HL-60 (cell line): ENCODE measurements at regions not wholly inside any gene's neighbourhood (a gene's known extent, or its start where the extent isn't known, plus 50 kb on each side); places are given as distances from the start of the nearest gene placed in this dataset.

Source experiments
- GABPA ChIP-seq: IDR thresholded peaks from 2 replicates; pipeline ENCODE4 v1.6.1; 2012; ENCODE audit warnings: low read depth
- POLR2AphosphoS5 ChIP-seq: IDR thresholded peaks from 2 replicates; pipeline ENCODE4 v1.6.1; 2012; ENCODE audit warnings: low read depth
- SPI1 ChIP-seq: IDR thresholded peaks from 2 replicates; pipeline ENCODE4 v1.6.1; 2012; ENCODE audit warnings: low read depth, mild to moderate bottlenecking, borderline replicate concordance
- TF ChIP-seq, protein P1 (sequence below): IDR thresholded peaks from one replicate; pipeline ENCODE4 v1.5.1; 2011; ENCODE audit warnings: low read length, control low read depth, inconsistent platforms; ENCODE audit not compliant: insufficient read depth
- TF ChIP-seq, protein P2 (sequence below): IDR thresholded peaks from 2 replicates; pipeline ENCODE4 v1.6.1; 2012; ENCODE audit warnings: low read depth; ENCODE audit not compliant: insufficient replicate concordance

DNA sequence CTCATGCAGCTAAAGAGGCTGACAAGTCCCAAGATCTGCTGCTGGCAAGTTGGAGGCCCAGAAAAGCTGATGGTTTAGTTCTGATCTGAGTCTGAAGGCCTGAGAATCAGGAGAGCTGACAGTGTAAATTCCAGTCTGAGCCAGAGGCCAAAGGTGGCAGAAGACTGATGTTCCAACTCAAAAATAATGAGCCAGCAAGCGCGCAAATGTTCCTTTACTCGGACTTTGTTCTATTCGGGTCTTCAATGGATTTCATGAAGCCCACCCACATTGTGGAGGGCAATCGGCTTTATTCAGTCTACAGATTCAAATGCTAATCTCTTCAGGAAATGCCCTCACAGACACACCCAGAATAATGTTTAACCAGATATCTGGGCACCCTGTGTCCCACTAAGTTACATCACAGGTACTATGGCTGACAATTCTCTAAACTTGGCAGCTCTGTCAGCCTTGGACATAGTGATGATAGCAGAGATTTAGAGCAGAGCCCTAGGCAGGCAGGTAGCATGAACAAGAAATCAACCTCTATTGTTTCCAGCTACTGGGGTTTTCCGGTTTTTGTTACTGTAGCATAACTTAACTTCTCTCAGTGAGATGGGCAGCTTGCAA lies 318.5 kb downstream of the HRH4 start:
- TF ChIP-seq, protein P1, sequence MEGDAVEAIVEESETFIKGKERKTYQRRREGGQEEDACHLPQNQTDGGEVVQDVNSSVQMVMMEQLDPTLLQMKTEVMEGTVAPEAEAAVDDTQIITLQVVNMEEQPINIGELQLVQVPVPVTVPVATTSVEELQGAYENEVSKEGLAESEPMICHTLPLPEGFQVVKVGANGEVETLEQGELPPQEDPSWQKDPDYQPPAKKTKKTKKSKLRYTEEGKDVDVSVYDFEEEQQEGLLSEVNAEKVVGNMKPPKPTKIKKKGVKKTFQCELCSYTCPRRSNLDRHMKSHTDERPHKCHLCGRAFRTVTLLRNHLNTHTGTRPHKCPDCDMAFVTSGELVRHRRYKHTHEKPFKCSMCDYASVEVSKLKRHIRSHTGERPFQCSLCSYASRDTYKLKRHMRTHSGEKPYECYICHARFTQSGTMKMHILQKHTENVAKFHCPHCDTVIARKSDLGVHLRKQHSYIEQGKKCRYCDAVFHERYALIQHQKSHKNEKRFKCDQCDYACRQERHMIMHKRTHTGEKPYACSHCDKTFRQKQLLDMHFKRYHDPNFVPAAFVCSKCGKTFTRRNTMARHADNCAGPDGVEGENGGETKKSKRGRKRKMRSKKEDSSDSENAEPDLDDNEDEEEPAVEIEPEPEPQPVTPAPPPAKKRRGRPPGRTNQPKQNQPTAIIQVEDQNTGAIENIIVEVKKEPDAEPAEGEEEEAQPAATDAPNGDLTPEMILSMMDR, result no peak
- TF ChIP-seq, protein P2, sequence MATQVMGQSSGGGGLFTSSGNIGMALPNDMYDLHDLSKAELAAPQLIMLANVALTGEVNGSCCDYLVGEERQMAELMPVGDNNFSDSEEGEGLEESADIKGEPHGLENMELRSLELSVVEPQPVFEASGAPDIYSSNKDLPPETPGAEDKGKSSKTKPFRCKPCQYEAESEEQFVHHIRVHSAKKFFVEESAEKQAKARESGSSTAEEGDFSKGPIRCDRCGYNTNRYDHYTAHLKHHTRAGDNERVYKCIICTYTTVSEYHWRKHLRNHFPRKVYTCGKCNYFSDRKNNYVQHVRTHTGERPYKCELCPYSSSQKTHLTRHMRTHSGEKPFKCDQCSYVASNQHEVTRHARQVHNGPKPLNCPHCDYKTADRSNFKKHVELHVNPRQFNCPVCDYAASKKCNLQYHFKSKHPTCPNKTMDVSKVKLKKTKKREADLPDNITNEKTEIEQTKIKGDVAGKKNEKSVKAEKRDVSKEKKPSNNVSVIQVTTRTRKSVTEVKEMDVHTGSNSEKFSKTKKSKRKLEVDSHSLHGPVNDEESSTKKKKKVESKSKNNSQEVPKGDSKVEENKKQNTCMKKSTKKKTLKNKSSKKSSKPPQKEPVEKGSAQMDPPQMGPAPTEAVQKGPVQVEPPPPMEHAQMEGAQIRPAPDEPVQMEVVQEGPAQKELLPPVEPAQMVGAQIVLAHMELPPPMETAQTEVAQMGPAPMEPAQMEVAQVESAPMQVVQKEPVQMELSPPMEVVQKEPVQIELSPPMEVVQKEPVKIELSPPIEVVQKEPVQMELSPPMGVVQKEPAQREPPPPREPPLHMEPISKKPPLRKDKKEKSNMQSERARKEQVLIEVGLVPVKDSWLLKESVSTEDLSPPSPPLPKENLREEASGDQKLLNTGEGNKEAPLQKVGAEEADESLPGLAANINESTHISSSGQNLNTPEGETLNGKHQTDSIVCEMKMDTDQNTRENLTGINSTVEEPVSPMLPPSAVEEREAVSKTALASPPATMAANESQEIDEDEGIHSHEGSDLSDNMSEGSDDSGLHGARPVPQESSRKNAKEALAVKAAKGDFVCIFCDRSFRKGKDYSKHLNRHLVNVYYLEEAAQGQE, result no peak
- TF ChIP-seq POLR2AphosphoS5, result no peak
- TF ChIP-seq SPI1, result no peak
- TF ChIP-seq GABPA, result no peak
